Keratinocyte (primary cell): ENCODE measurements at regions not wholly inside any gene's neighbourhood (a gene's known extent, or its start where the extent isn't known, plus 50 kb on each side); places are given as distances from the start of the nearest gene placed in this dataset.

ENCODE experiments used
- DNase-seq: peaks from one replicate; pipeline ENCODE4 v3.0.0-alpha.2; 2011; ENCODE audit warnings: low read depth, missing footprints, low spot score
- FAIRE-seq: peaks from 2 replicates; lab custom pipeline; 2011; peaks lifted over from hg19 to GRCh38; lab: Jason Lieb, UNC
- H2AFZ ChIP-seq: 2 replicates; pipeline ENCODE4 v1.6.0; 2012; ENCODE audit warnings: low read length, control low read depth, inconsistent platforms; ENCODE audit not compliant: control insufficient read depth
- H3K27ac ChIP-seq: 2 replicates; pipeline ENCODE4 v1.5.1; 2011; ENCODE audit warnings: low read length; ENCODE audit not compliant: control insufficient read depth, insufficient read depth
- H3K27me3 ChIP-seq: 3 replicates; pipeline ENCODE4 v1.6.0; 2011; ENCODE audit warnings: low read length; ENCODE audit not compliant: control insufficient read depth, insufficient read depth; ENCODE audit errors: extremely low read depth
- H3K36me3 ChIP-seq, 2 experiments: 2 replicates in 1 of 2; 3 replicates in 1 of 2; pipeline ENCODE4 v1.5.1; 2011; ENCODE audit warnings: low read length in 2 of 2, mild to moderate bottlenecking in 1 of 2; ENCODE audit not compliant: control insufficient read depth in 2 of 2, insufficient read depth in 2 of 2; ENCODE audit errors: extremely low read depth in 1 of 2
- H3K4me1 ChIP-seq: 3 replicates; pipeline ENCODE4 v1.5.1; 2011; ENCODE audit warnings: low read length; ENCODE audit not compliant: control insufficient read depth, insufficient read depth; ENCODE audit errors: extremely low read depth
- H3K4me2 ChIP-seq: 3 replicates; pipeline ENCODE4 v1.6.0; 2011; ENCODE audit warnings: low read depth, low read length; ENCODE audit not compliant: control insufficient read depth, insufficient read depth; ENCODE audit errors: extremely low read depth
- H3K4me3 ChIP-seq, 3 experiments: fragments of 200-600 bp in 1 of 3; sonication (generic) in 1 of 3; 2 replicates in 2 of 3; 3 replicates in 1 of 3; pipeline ENCODE4 v1.5.1; 2011 to 2016; ENCODE audit warnings: low read length in 3 of 3, mild to moderate bottlenecking in 3 of 3, control low read depth in 2 of 3, inconsistent platforms in 1 of 3, low read depth in 1 of 3, mixed read lengths in 1 of 3, mixed run types in 1 of 3, moderate library complexity in 1 of 3; ENCODE audit not compliant: control insufficient read depth in 2 of 3, insufficient read depth in 2 of 3; ENCODE audit errors: extremely low read depth in 1 of 3
- H3K79me2 ChIP-seq: 2 replicates; pipeline ENCODE4 v1.6.0; 2012; ENCODE audit warnings: low read length; ENCODE audit not compliant: control insufficient read depth, insufficient read depth
- H3K9ac ChIP-seq: 3 replicates; pipeline ENCODE4 v1.6.0; 2011; ENCODE audit warnings: low read length; ENCODE audit not compliant: control insufficient read depth, insufficient read depth; ENCODE audit errors: extremely low read depth
- H3K9me1 ChIP-seq: 3 replicates; pipeline ENCODE4 v1.6.0; 2011; ENCODE audit warnings: low read length; ENCODE audit not compliant: control insufficient read depth, insufficient read depth; ENCODE audit errors: extremely low read depth
- H3K9me3 ChIP-seq: 2 replicates; pipeline ENCODE4 v1.5.1; 2012; ENCODE audit warnings: low read depth, low read length; ENCODE audit not compliant: control insufficient read depth
- H4K20me1 ChIP-seq: 3 replicates; pipeline ENCODE4 v1.6.0; 2011; ENCODE audit warnings: low read length; ENCODE audit not compliant: control insufficient read depth, insufficient read depth; ENCODE audit errors: extremely low read depth
- CTCF ChIP-seq, 3 experiments: IDR thresholded peaks in 1 of 3; conservative IDR thresholded peaks in 1 of 3; optimal IDR thresholded peaks in 1 of 3; 2 replicates in 2 of 3; 3 replicates in 1 of 3; pipeline versions ENCODE3 to v1.5.1; 2011; ENCODE audit warnings: low read length in 3 of 3, mild to moderate bottlenecking in 3 of 3, moderate library complexity in 2 of 3, control low read depth in 1 of 3, inconsistent platforms in 1 of 3; ENCODE audit not compliant: insufficient read depth in 2 of 3; ENCODE audit errors: extremely low read depth in 1 of 3
- EZH2 ChIP-seq: IDR thresholded peaks from one replicate; pipeline ENCODE4 v1.6.1; 2012; ENCODE audit warnings: inconsistent platforms, mild to moderate bottlenecking, low read length, moderate library complexity
- dilution Hi-C: fragments of 300-500 bp; cut with MboI; formaldehyde crosslinking; loops from one replicate; pipeline ENCODE4 v1.7.0; 2020; ENCODE audit warnings: low sequenced_read_pairs; ENCODE audit not compliant: extremely low pct_ligation_motif_present

GRCh38 chr5:126368239-126368812 lies 54.9 kb upstream of the GRAMD2B start:
- H4K20me1 ChIP-seq: no peaks in the 10 kb centered on the region
- H3K9me1 ChIP-seq: no peaks in the 10 kb centered on the region
- peak overlapping the region; percentile 62 for H3K4me2 ChIP-seq
- no peak for TF ChIP-seq EZH2
- no peak for TF ChIP-seq CTCF (optimal IDR thresholded peaks at IDR 0.05 in 1 of 3, IDR thresholded peaks at IDR 0.05 in 1 of 3, conservative IDR thresholded peaks at IDR 0.05 in 1 of 3; ENCODE audit: extremely low read depth in 1 of 3, insufficient read depth in 2 of 3, low read length in 3 of 3)
- H3K9me3 ChIP-seq: no peaks in the 10 kb centered on the region
- dilution Hi-C loops: no loop called here
- peak overlapping the region; percentile 31 for H3K9ac ChIP-seq
- H3K4me1 ChIP-seq: peaks cover 43% of the 10 kb centered on the region
- H3K36me3 ChIP-seq: no peaks in the 10 kb centered on the region
- H3K79me2 ChIP-seq: no peaks in the 10 kb centered on the region
- H2AFZ ChIP-seq: peak overlapping the region; percentile 1
- DNase-seq (peak; percentile 73), FAIRE-seq (peak; percentile 95)
- H3K27ac ChIP-seq: peak overlapping the region; percentile 63
- H3K27me3 ChIP-seq: no peaks in the 10 kb centered on the region
- peak overlapping the region in 2 of 3 experiments; percentile 2 to 4 for H3K4me3 ChIP-seq

DNA sequence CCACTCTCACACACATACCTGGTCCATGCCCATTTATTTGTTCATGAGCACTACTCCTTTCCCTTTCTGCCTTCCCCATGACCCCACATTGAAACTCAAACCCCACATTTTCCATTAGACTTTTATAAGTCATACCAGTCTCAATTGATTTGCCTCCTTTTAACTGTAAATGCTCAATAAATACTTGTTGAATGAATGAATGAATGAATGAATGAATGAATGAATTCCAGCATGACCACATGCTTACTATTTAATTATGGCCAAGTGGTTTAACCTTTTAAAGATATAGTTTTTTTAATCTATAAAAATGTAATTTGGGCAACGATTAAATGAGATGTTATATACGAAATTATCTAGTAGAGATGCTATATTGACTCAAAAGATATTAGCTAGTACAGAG lies 54.1 kb upstream of the GRAMD2B start:
- Histone ChIP-seq H3K27ac (peak overlapping the region; percentile 63), H2AFZ (peak overlapping the region; percentile 1), H3K4me3 (no peak overlapping the region), H4K20me1 (no peaks in the 10 kb centered on the region), H3K27me3 (no peaks in the 10 kb centered on the region), H3K4me1 (peaks cover 43% of the 10 kb centered on the region), H3K9me1 (no peaks in the 10 kb centered on the region), H3K9ac (no peak overlapping the region), H3K79me2 (no peaks in the 10 kb centered on the region), H3K9me3 (no peaks in the 10 kb centered on the region), H3K36me3 (no peaks in the 10 kb centered on the region), H3K4me2 (peak overlapping the region; percentile 62)
- TF ChIP-seq CTCF (optimal IDR thresholded peaks at IDR 0.05 in 1 of 3, IDR thresholded peaks at IDR 0.05 in 1 of 3, conservative IDR thresholded peaks at IDR 0.05 in 1 of 3; ENCODE audit: extremely low read depth in 1 of 3, insufficient read depth in 2 of 3, low read length in 3 of 3): no peak
- no peak for TF ChIP-seq EZH2
- no peak for DNase-seq
- no peak for FAIRE-seq
- dilution Hi-C loops: no loop called here
